ENCODE measurements at regions not wholly inside any gene's neighbourhood (a gene's known extent, or its start where the extent isn't known, plus 50 kb on each side); places are given as distances from the start of the nearest gene placed in this dataset.

- H3K4me3 ChIP-seq (ENCODE audit: control insufficient read depth, low read depth, low read length) = no peak overlapping the region
- DNase-seq (ENCODE audit: low read depth) = no peak
- TF ChIP-seq CTCF (conservative IDR thresholded peaks at IDR 0.05; ENCODE audit: control insufficient read depth, insufficient read depth, low read depth, low read length) = no peak
Measured at GRCh38 chr4:144298519-144298918, 158.0 kb upstream of the GYPA start.

GRCh38 chr4:144300616-144301015, 160.1 kb upstream of the GYPA start:
- no peak overlapping the region for H3K4me3 ChIP-seq (ENCODE audit: control insufficient read depth, low read depth, low read length)
- no peak for DNase-seq (ENCODE audit: low read depth)
- no peak for TF ChIP-seq CTCF (conservative IDR thresholded peaks at IDR 0.05; ENCODE audit: control insufficient read depth, insufficient read depth, low read depth, low read length)

- no peak overlapping the region for H3K4me3 ChIP-seq (ENCODE audit: control insufficient read depth, low read depth, low read length)
- no peak for DNase-seq (ENCODE audit: low read depth)
- TF ChIP-seq CTCF (conservative IDR thresholded peaks at IDR 0.05; ENCODE audit: control insufficient read depth, insufficient read depth, low read depth, low read length) = no peak
Measured at GRCh38 chr4:144302704-144303536, 162.4 kb upstream of the GYPA start.

- H3K4me3 ChIP-seq (ENCODE audit: control insufficient read depth, low read depth, low read length) = no peak overlapping the region
- no peak for DNase-seq (ENCODE audit: low read depth)
- no peak for TF ChIP-seq CTCF (conservative IDR thresholded peaks at IDR 0.05; ENCODE audit: control insufficient read depth, insufficient read depth, low read depth, low read length)
Measured at GRCh38 chr4:144304025-144304424, 163.5 kb upstream of the GYPA start.

GRCh38 chr4:144310535-144310934, 170.0 kb upstream of the GYPA start:
- TF ChIP-seq CTCF (conservative IDR thresholded peaks at IDR 0.05; ENCODE audit: control insufficient read depth, insufficient read depth, low read depth, low read length) = no peak
- DNase-seq (ENCODE audit: low read depth) = no peak
- H3K4me3 ChIP-seq (ENCODE audit: control insufficient read depth, low read depth, low read length) = no peak overlapping the region

GRCh38 chr4:144313370-144313769, 172.9 kb upstream of the GYPA start:
- H3K4me3 ChIP-seq (ENCODE audit: control insufficient read depth, low read depth, low read length) = no peak overlapping the region
- DNase-seq (ENCODE audit: low read depth) = no peak
- no peak for TF ChIP-seq CTCF (conservative IDR thresholded peaks at IDR 0.05; ENCODE audit: control insufficient read depth, insufficient read depth, low read depth, low read length)

Measured in fibroblast of mammary gland (primary cell).